ENCODE measurements at regions not wholly inside any gene's neighbourhood (a gene's known extent, or its start where the extent isn't known, plus 50 kb on each side); places are given as distances from the start of the nearest gene placed in this dataset.

DNA sequence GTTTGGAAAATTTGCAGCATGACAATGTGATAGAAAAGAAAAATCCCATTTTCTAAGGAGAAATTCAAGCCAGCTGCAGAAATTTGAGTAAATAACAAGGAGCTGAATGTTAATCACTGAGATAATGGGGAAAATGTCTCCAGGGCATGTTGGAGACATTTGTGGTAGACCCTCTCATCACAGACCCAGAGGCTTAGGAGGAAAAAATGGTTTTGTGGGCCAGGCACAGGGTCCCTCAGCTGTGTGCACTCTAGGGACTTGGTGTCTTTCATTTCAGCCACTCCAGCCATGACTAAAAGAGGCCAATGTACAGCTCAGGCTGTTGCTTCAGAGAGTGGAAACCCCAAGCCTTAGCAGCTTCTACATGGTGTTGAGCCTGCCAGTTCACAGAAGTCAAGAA is 111.4 kb upstream of the SYT10 start:
- Histone ChIP-seq H3K27me3 (no peaks in the 10 kb centered on the region), H3K36me3 (ENCODE audit: low read depth, missing control alignments) (no peaks in the 10 kb centered on the region), H3K9me3 (no peaks in the 10 kb centered on the region), H3K4me1 (no peaks in the 10 kb centered on the region), H3K4me3 (no peak overlapping the region), H3K27ac (no peak overlapping the region)
- no peak for DNase-seq
- TF ChIP-seq CTCF (IDR thresholded peaks at IDR 0.05) (no peak), POLR2A (IDR thresholded peaks at IDR 0.05) (no peak)
- intact Hi-C loops (cut with DNase I; ENCODE audit: low total_unique reads): no loop called here

DNA sequence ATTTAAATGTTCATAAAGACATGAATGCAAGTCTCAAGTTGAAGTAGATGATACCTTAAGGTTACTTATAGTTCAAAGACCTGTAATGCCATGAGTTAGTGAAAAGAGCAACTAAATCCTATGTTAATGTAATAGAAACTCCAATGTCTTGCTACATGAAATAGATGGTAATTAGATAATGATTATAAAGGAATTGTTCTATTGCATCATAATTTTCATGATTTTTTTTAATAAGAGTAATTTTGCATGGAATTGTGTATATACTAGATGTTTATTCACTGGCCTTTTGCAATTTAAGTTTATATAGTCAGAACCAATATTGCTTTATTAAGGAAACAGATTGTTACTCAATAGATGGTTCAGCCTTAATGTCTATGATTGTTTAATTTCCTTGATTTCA is 115.5 kb upstream of the SYT10 start:
- Histone ChIP-seq H3K27ac (no peak overlapping the region), H3K27me3 (no peaks in the 10 kb centered on the region), H3K4me3 (no peak overlapping the region), H3K9me3 (no peaks in the 10 kb centered on the region), H3K4me1 (no peaks in the 10 kb centered on the region), H3K36me3 (ENCODE audit: low read depth, missing control alignments) (no peaks in the 10 kb centered on the region)
- TF ChIP-seq POLR2A (IDR thresholded peaks at IDR 0.05): no peak
- no peak for TF ChIP-seq CTCF (IDR thresholded peaks at IDR 0.05)
- intact Hi-C loops (cut with DNase I; ENCODE audit: low total_unique reads): no loop called here
- no peak for DNase-seq

DNA sequence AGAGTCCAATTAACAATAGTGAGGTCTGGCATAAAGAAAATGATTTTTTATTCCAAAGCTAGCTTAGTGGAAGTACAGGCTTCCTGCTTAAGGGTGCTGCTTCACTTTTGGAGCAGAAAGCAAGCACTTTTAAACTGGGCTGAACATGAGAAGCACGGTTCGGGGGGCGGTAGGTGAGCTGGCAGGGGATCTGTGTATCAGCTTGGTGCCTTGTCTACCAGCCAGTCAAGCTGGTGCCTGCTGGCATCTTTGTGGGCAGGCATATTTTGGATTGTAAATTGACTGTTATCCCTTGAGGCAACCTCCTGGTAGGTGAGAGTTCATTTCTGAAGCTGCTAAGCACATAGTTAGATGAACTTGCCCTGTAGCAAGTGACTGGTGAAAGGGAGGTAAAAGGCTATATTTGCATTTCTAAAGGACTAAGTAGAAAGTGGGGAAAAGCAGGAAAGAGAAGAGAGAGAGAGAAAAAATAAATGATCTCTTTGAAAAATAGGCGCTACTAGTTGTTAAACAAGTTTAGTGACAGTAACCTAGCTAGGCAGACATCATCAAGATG is 121.1 kb upstream of the SYT10 start:
- H3K27ac ChIP-seq: no peak overlapping the region
- intact Hi-C loops (cut with DNase I; ENCODE audit: low total_unique reads): no loop called here

DNA sequence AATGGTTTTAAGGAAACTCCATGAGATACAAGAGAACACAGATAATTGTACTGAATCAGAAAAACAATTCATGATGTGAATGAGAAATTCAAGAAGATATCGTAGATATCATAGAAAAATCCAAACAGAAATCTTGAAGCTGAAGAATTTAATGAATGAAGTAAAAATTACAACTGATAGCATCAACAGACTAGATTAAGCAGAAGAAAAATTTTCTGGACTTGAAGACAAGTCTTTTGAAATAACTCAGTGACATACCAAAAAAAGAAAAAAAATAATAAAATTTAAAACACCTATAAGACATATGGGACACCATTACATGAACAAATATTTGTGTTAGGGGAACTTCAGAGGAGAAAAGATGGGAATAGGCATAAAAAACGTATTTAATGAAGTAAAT is 122.8 kb upstream of the SYT10 start:
- Histone ChIP-seq H3K27me3 (no peaks in the 10 kb centered on the region), H3K9me3 (no peaks in the 10 kb centered on the region), H3K4me3 (no peak overlapping the region), H3K27ac (no peak overlapping the region), H3K4me1 (no peaks in the 10 kb centered on the region), H3K36me3 (ENCODE audit: low read depth, missing control alignments) (no peaks in the 10 kb centered on the region)
- WGBS, 2 donors: 93 to 94% methylated on average over 2 of the region's 2 CpGs
- intact Hi-C loops (cut with DNase I; ENCODE audit: low total_unique reads): no loop called here
- no peak for DNase-seq
- no peak for TF ChIP-seq POLR2A (IDR thresholded peaks at IDR 0.05)
- TF ChIP-seq CTCF (IDR thresholded peaks at IDR 0.05): no peak

More for the DNA sequence above, 121.1 kb upstream of the SYT10 start:
- no peak for TF ChIP-seq POLR2A (IDR thresholded peaks at IDR 0.05)
- no peak for TF ChIP-seq CTCF (IDR thresholded peaks at IDR 0.05)
- Histone ChIP-seq H3K27me3 (no peaks in the 10 kb centered on the region), H3K4me1 (no peaks in the 10 kb centered on the region), H3K36me3 (ENCODE audit: low read depth, missing control alignments) (no peaks in the 10 kb centered on the region), H3K9me3 (no peaks in the 10 kb centered on the region), H3K4me3 (no peak overlapping the region)
- WGBS, 2 donors: 84 to 93% methylated on average over 4 of the region's 4 CpGs
- DNase-seq: no peak

GRCh38 chr12:33566403-33566802 is 126.8 kb upstream of the SYT10 start:
- Histone ChIP-seq H3K36me3 (ENCODE audit: low read depth, missing control alignments) (no peaks in the 10 kb centered on the region), H3K4me3 (no peak overlapping the region), H3K27me3 (no peaks in the 10 kb centered on the region), H3K4me1 (no peaks in the 10 kb centered on the region), H3K9me3 (no peaks in the 10 kb centered on the region), H3K27ac (no peak overlapping the region)
- TF ChIP-seq POLR2A (IDR thresholded peaks at IDR 0.05) (no peak), CTCF (IDR thresholded peaks at IDR 0.05) (no peak)
- intact Hi-C loops (cut with DNase I; ENCODE audit: low total_unique reads): no loop called here
- DNase-seq: no peak
- WGBS, 2 donors: 90 to 91% methylated on average over 3 of the region's 3 CpGs
